ENCODE measurements at regions not wholly inside any gene's neighbourhood (a gene's known extent, or its start where the extent isn't known, plus 50 kb on each side); places are given as distances from the start of the nearest gene placed in this dataset.
"Not testable (repeated sequence)": the region's sequence is repeated elsewhere in the genome, so short reads cannot be mapped to it uniquely, and the experiment has no call there.

GRCh38 chr3:95511828-95512227 is 1302.6 kb upstream of the EPHA6 start:
- H3K27me3 ChIP-seq (ENCODE audit: low read depth, low read length), result no peaks in the 10 kb centered on the region
- no peaks in the 10 kb centered on the region for H3K4me1 ChIP-seq (ENCODE audit: control insufficient read depth in 1 of 2, insufficient read depth in 2 of 2, low read length in 2 of 2)
- H3K27ac ChIP-seq (ENCODE audit: low read length), result no peak overlapping the region
- H3K36me3 ChIP-seq (ENCODE audit: control insufficient read depth in 1 of 2, insufficient read depth in 2 of 2, low read length in 2 of 2), result no peaks in the 10 kb centered on the region
- no peaks in the 10 kb centered on the region for H3K9me3 ChIP-seq (ENCODE audit: control insufficient read depth in 1 of 2, low read length in 2 of 2)
- H3K4me3 ChIP-seq (ENCODE audit: low read depth in 1 of 2, low read length in 2 of 2), result no peak overlapping the region

- no peaks in the 10 kb centered on the region for H3K27me3 ChIP-seq (ENCODE audit: low read depth, low read length)
- H3K4me1 ChIP-seq (ENCODE audit: control insufficient read depth in 1 of 2, insufficient read depth in 2 of 2, low read length in 2 of 2), result no peaks in the 10 kb centered on the region
- H3K9me3 ChIP-seq (ENCODE audit: control insufficient read depth in 1 of 2, low read length in 2 of 2), result no peaks in the 10 kb centered on the region
- no peaks in the 10 kb centered on the region for H3K36me3 ChIP-seq (ENCODE audit: control insufficient read depth in 1 of 2, insufficient read depth in 2 of 2, low read length in 2 of 2)
- H3K4me3 ChIP-seq (ENCODE audit: low read depth in 1 of 2, low read length in 2 of 2), result no peak overlapping the region
- no peak overlapping the region for H3K27ac ChIP-seq (ENCODE audit: low read length)
These were observed 1300.1 kb upstream of the EPHA6 start for GRCh38 chr3:95514260-95514659.

- H3K4me3 ChIP-seq (ENCODE audit: low read depth in 1 of 2, low read length in 2 of 2), result no peak overlapping the region
- no peaks in the 10 kb centered on the region for H3K4me1 ChIP-seq (ENCODE audit: control insufficient read depth in 1 of 2, insufficient read depth in 2 of 2, low read length in 2 of 2)
- H3K27me3 ChIP-seq (ENCODE audit: low read depth, low read length), result no peaks in the 10 kb centered on the region
- no peaks in the 10 kb centered on the region for H3K9me3 ChIP-seq (ENCODE audit: control insufficient read depth in 1 of 2, low read length in 2 of 2)
- no peaks in the 10 kb centered on the region for H3K36me3 ChIP-seq (ENCODE audit: control insufficient read depth in 1 of 2, insufficient read depth in 2 of 2, low read length in 2 of 2)
- H3K27ac ChIP-seq (ENCODE audit: low read length), result no peak overlapping the region
These were observed 1293.0 kb upstream of the EPHA6 start for GRCh38 chr3:95521396-95521795.

- H3K27ac ChIP-seq (ENCODE audit: low read length), result no peak overlapping the region
- no peak overlapping the region for H3K4me3 ChIP-seq (ENCODE audit: low read depth in 1 of 2, low read length in 2 of 2)
- no peaks in the 10 kb centered on the region for H3K27me3 ChIP-seq (ENCODE audit: low read depth, low read length)
- no peaks in the 10 kb centered on the region for H3K4me1 ChIP-seq (ENCODE audit: control insufficient read depth in 1 of 2, insufficient read depth in 2 of 2, low read length in 2 of 2)
- no peaks in the 10 kb centered on the region for H3K9me3 ChIP-seq (ENCODE audit: control insufficient read depth in 1 of 2, low read length in 2 of 2)
- no peaks in the 10 kb centered on the region for H3K36me3 ChIP-seq (ENCODE audit: control insufficient read depth in 1 of 2, insufficient read depth in 2 of 2, low read length in 2 of 2)
These were observed 1291.9 kb upstream of the EPHA6 start for GRCh38 chr3:95522449-95522848.

GRCh38 chr3:95539950-95540483 is 1274.4 kb upstream of the EPHA6 start:
- H3K27ac ChIP-seq (ENCODE audit: low read length), result no peak overlapping the region
- H3K27me3 ChIP-seq (ENCODE audit: low read depth, low read length), result no peaks in the 10 kb centered on the region
- H3K9me3 ChIP-seq (ENCODE audit: control insufficient read depth in 1 of 2, low read length in 2 of 2), result peaks cover 0 to 2% of the 10 kb centered on the region in 2 donors
- H3K4me1 ChIP-seq (ENCODE audit: control insufficient read depth in 1 of 2, insufficient read depth in 2 of 2, low read length in 2 of 2), result no peaks in the 10 kb centered on the region
- no peaks in the 10 kb centered on the region for H3K36me3 ChIP-seq (ENCODE audit: control insufficient read depth in 1 of 2, insufficient read depth in 2 of 2, low read length in 2 of 2)
- no peak overlapping the region for H3K4me3 ChIP-seq (ENCODE audit: low read depth in 1 of 2, low read length in 2 of 2)

- no peaks in the 10 kb centered on the region for H3K4me1 ChIP-seq (ENCODE audit: control insufficient read depth in 1 of 2, insufficient read depth in 2 of 2, low read length in 2 of 2)
- no peaks in the 10 kb centered on the region for H3K36me3 ChIP-seq (ENCODE audit: control insufficient read depth in 1 of 2, insufficient read depth in 2 of 2, low read length in 2 of 2)
- H3K4me3 ChIP-seq (ENCODE audit: low read depth in 1 of 2, low read length in 2 of 2), result no peak overlapping the region
These were observed 1248.9 kb upstream of the EPHA6 start for GRCh38 chr3:95565502-95565901.

GRCh38 chr3:95567346-95567745 is 1247.0 kb upstream of the EPHA6 start:
- H3K9me3 ChIP-seq (ENCODE audit: control insufficient read depth in 1 of 2, low read length in 2 of 2), result peaks cover 0 to 12% of the 10 kb centered on the region in 2 donors
- no peaks in the 10 kb centered on the region for H3K36me3 ChIP-seq (ENCODE audit: control insufficient read depth in 1 of 2, insufficient read depth in 2 of 2, low read length in 2 of 2)
- no peaks in the 10 kb centered on the region for H3K4me1 ChIP-seq (ENCODE audit: control insufficient read depth in 1 of 2, insufficient read depth in 2 of 2, low read length in 2 of 2)
- H3K4me3 ChIP-seq (ENCODE audit: low read depth in 1 of 2, low read length in 2 of 2), result no peak overlapping the region
- no peaks in the 10 kb centered on the region for H3K27me3 ChIP-seq (ENCODE audit: low read depth, low read length)
- H3K27ac ChIP-seq (ENCODE audit: low read length), result no peak overlapping the region

More at GRCh38 chr3:95565502-95565901, 1248.9 kb upstream of the EPHA6 start:
- no peaks in the 10 kb centered on the region for H3K27me3 ChIP-seq (ENCODE audit: low read depth, low read length)
- no peak overlapping the region for H3K27ac ChIP-seq (ENCODE audit: low read length)
- peaks cover 0 to 12% of the 10 kb centered on the region in 2 donors for H3K9me3 ChIP-seq (ENCODE audit: control insufficient read depth in 1 of 2, low read length in 2 of 2)

GRCh38 chr3:95586754-95587153 is 1227.6 kb upstream of the EPHA6 start:
- Histone ChIP-seq H3K4me1 (ENCODE audit: control insufficient read depth in 1 of 2, insufficient read depth in 2 of 2, low read length in 2 of 2) (no peaks in the 10 kb centered on the region), H3K27me3 (ENCODE audit: low read depth, low read length) (no peaks in the 10 kb centered on the region), H3K4me3 (ENCODE audit: low read depth in 1 of 2, low read length in 2 of 2) (no peak overlapping the region), H3K9me3 (ENCODE audit: control insufficient read depth in 1 of 2, low read length in 2 of 2) (no peaks in the 10 kb centered on the region), H3K36me3 (ENCODE audit: control insufficient read depth in 1 of 2, insufficient read depth in 2 of 2, low read length in 2 of 2) (no peaks in the 10 kb centered on the region), H3K27ac (ENCODE audit: low read length) (no peak overlapping the region)

GRCh38 chr3:95587641-95588040 is 1226.8 kb upstream of the EPHA6 start:
- H3K27me3 ChIP-seq (ENCODE audit: low read depth, low read length); H3K9me3 ChIP-seq (ENCODE audit: control insufficient read depth in 1 of 2, low read length in 2 of 2); H3K4me1 ChIP-seq (ENCODE audit: control insufficient read depth in 1 of 2, insufficient read depth in 2 of 2, low read length in 2 of 2); H3K36me3 ChIP-seq (ENCODE audit: control insufficient read depth in 1 of 2, insufficient read depth in 2 of 2, low read length in 2 of 2); H3K4me3 ChIP-seq (ENCODE audit: low read depth in 1 of 2, low read length in 2 of 2); H3K27ac ChIP-seq (ENCODE audit: low read length): not testable (repeated sequence)

GRCh38 chr3:95588473-95588872 is 1225.9 kb upstream of the EPHA6 start:
- Histone ChIP-seq H3K27ac (ENCODE audit: low read length) (no peak overlapping the region), H3K4me3 (ENCODE audit: low read depth in 1 of 2, low read length in 2 of 2) (no peak overlapping the region), H3K36me3 (ENCODE audit: control insufficient read depth in 1 of 2, insufficient read depth in 2 of 2, low read length in 2 of 2) (no peaks in the 10 kb centered on the region), H3K9me3 (ENCODE audit: control insufficient read depth in 1 of 2, low read length in 2 of 2) (no peaks in the 10 kb centered on the region), H3K27me3 (ENCODE audit: low read depth, low read length) (no peaks in the 10 kb centered on the region), H3K4me1 (ENCODE audit: control insufficient read depth in 1 of 2, insufficient read depth in 2 of 2, low read length in 2 of 2) (no peaks in the 10 kb centered on the region)

- no peak overlapping the region for H3K27ac ChIP-seq (ENCODE audit: low read length)
- no peak overlapping the region for H3K4me3 ChIP-seq (ENCODE audit: low read depth in 1 of 2, low read length in 2 of 2)
- H3K4me1 ChIP-seq (ENCODE audit: control insufficient read depth in 1 of 2, insufficient read depth in 2 of 2, low read length in 2 of 2), result no peaks in the 10 kb centered on the region
- peaks cover 0 to 3% of the 10 kb centered on the region in 2 donors for H3K9me3 ChIP-seq (ENCODE audit: control insufficient read depth in 1 of 2, low read length in 2 of 2)
- no peaks in the 10 kb centered on the region for H3K27me3 ChIP-seq (ENCODE audit: low read depth, low read length)
- no peaks in the 10 kb centered on the region for H3K36me3 ChIP-seq (ENCODE audit: control insufficient read depth in 1 of 2, insufficient read depth in 2 of 2, low read length in 2 of 2)
These were observed 1218.8 kb upstream of the EPHA6 start for GRCh38 chr3:95595416-95596075.

GRCh38 chr3:95607926-95608325 is 1206.5 kb upstream of the EPHA6 start:
- Histone ChIP-seq H3K27me3 (ENCODE audit: low read depth, low read length) (no peaks in the 10 kb centered on the region), H3K4me3 (ENCODE audit: low read depth in 1 of 2, low read length in 2 of 2) (no peak overlapping the region), H3K4me1 (ENCODE audit: control insufficient read depth in 1 of 2, insufficient read depth in 2 of 2, low read length in 2 of 2) (no peaks in the 10 kb centered on the region), H3K27ac (ENCODE audit: low read length) (no peak overlapping the region), H3K36me3 (ENCODE audit: control insufficient read depth in 1 of 2, insufficient read depth in 2 of 2, low read length in 2 of 2) (no peaks in the 10 kb centered on the region), H3K9me3 (ENCODE audit: control insufficient read depth in 1 of 2, low read length in 2 of 2) (peaks cover 0 to 11% of the 10 kb centered on the region in 2 donors)
